HFF-Myc (cell line): ENCODE measurements at regions not wholly inside any gene's neighbourhood (a gene's known extent, or its start where the extent isn't known, plus 50 kb on each side); places are given as distances from the start of the nearest gene placed in this dataset.

Source experiments
- DNase-seq: peaks from one replicate; pipeline ENCODE4 v3.0.0-alpha.2; 2011; ENCODE audit warnings: low read depth; ENCODE audit errors: extremely low read depth
- H3K4me3 ChIP-seq: replicated peaks from 2 replicates; pipeline ENCODE4 v1.5.1; 2011; ENCODE audit warnings: low read depth, mild to moderate bottlenecking, control low read depth, low read length
- CTCF ChIP-seq: IDR thresholded peaks from 2 replicates; pipeline ENCODE4 v1.5.1; 2012; ENCODE audit warnings: mild to moderate bottlenecking, low read depth, low read length, control low read depth; ENCODE audit errors: missing control alignments

GRCh38 chr6:153780011-153780410 lies 259.0 kb upstream of the OPRM1 start:
- no peak for DNase-seq
- no peak for TF ChIP-seq CTCF
- no peak overlapping the region for H3K4me3 ChIP-seq

GRCh38 chr6:153778216-153778615 lies 260.8 kb upstream of the OPRM1 start:
- TF ChIP-seq CTCF, result no peak
- DNase-seq, result no peak
- H3K4me3 ChIP-seq, result no peak overlapping the region

GRCh38 chr6:153771577-153771976 lies 267.5 kb upstream of the OPRM1 start:
- no peak for DNase-seq
- H3K4me3 ChIP-seq, result no peak overlapping the region
- TF ChIP-seq CTCF, result no peak

- no peak overlapping the region for H3K4me3 ChIP-seq
- no peak for DNase-seq
- TF ChIP-seq CTCF, result no peak
Observed at GRCh38 chr6:153767127-153767526, 271.9 kb upstream of the OPRM1 start.

- no peak for DNase-seq
- no peak for TF ChIP-seq CTCF
- no peak overlapping the region for H3K4me3 ChIP-seq
Observed at GRCh38 chr6:153758516-153758915, 280.5 kb upstream of the OPRM1 start.

- H3K4me3 ChIP-seq, result no peak overlapping the region
- TF ChIP-seq CTCF, result no peak
- DNase-seq, result no peak
Observed at GRCh38 chr6:153735761-153736160, 303.3 kb upstream of the OPRM1 start.

GRCh38 chr6:153729189-153729588 lies 309.9 kb upstream of the OPRM1 start:
- no peak for TF ChIP-seq CTCF
- no peak overlapping the region for H3K4me3 ChIP-seq
- no peak for DNase-seq
